ENCODE measurements at regions not wholly inside any gene's neighbourhood (a gene's known extent, or its start where the extent isn't known, plus 50 kb on each side); places are given as distances from the start of the nearest gene placed in this dataset.

GRCh38 chrX:39930786-39931528, 166.8 kb downstream of the BCOR start:
- TF ChIP-seq, protein P1, sequence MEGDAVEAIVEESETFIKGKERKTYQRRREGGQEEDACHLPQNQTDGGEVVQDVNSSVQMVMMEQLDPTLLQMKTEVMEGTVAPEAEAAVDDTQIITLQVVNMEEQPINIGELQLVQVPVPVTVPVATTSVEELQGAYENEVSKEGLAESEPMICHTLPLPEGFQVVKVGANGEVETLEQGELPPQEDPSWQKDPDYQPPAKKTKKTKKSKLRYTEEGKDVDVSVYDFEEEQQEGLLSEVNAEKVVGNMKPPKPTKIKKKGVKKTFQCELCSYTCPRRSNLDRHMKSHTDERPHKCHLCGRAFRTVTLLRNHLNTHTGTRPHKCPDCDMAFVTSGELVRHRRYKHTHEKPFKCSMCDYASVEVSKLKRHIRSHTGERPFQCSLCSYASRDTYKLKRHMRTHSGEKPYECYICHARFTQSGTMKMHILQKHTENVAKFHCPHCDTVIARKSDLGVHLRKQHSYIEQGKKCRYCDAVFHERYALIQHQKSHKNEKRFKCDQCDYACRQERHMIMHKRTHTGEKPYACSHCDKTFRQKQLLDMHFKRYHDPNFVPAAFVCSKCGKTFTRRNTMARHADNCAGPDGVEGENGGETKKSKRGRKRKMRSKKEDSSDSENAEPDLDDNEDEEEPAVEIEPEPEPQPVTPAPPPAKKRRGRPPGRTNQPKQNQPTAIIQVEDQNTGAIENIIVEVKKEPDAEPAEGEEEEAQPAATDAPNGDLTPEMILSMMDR (conservative IDR thresholded peaks at IDR 0.05; ENCODE audit: low read depth, low read length) = no peak
- TF ChIP-seq POLR2A (IDR thresholded peaks at IDR 0.05; ENCODE audit: low read depth, low read length) = no peak
- TF ChIP-seq MAFK (IDR thresholded peaks at IDR 0.05; ENCODE audit: low read depth, low read length) = no peak
- no peak for TF ChIP-seq RAD21 (IDR thresholded peaks at IDR 0.05; ENCODE audit: low read length)
- TF ChIP-seq SMC3 (IDR thresholded peaks at IDR 0.05; ENCODE audit: low read depth, low read length) = no peak
- TF ChIP-seq, protein P2, sequence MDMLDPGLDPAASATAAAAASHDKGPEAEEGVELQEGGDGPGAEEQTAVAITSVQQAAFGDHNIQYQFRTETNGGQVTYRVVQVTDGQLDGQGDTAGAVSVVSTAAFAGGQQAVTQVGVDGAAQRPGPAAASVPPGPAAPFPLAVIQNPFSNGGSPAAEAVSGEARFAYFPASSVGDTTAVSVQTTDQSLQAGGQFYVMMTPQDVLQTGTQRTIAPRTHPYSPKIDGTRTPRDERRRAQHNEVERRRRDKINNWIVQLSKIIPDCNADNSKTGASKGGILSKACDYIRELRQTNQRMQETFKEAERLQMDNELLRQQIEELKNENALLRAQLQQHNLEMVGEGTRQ (IDR thresholded peaks at IDR 0.05; ENCODE audit: low read depth, low read length) = no peak
- no peak for TF ChIP-seq RFX5 (IDR thresholded peaks at IDR 0.05; ENCODE audit: low read depth, low read length)
- TF ChIP-seq CEBPB (IDR thresholded peaks at IDR 0.05; ENCODE audit: low read depth, low read length) = no peak
- TF ChIP-seq NFE2L2 (IDR thresholded peaks at IDR 0.05; ENCODE audit: low read depth, low read length) = no peak
- no peak for TF ChIP-seq FOS (IDR thresholded peaks at IDR 0.05; ENCODE audit: low read depth, low read length)
- TF ChIP-seq MAZ (IDR thresholded peaks at IDR 0.05; ENCODE audit: borderline replicate concordance, low read depth, low read length) = no peak
- no peak for TF ChIP-seq BHLHE40 (IDR thresholded peaks at IDR 0.05; ENCODE audit: low read depth, low read length)

All from IMR-90 (cell line).